H54 (cell line): ENCODE measurements at regions not wholly inside any gene's neighbourhood (a gene's known extent, or its start where the extent isn't known, plus 50 kb on each side); places are given as distances from the start of the nearest gene placed in this dataset.
A peak's percentile ranks its signal among the peaks of the same experiment; 100 is the strongest.
"Not testable (repeated sequence)": the region's sequence is repeated elsewhere in the genome, so short reads cannot be mapped to it uniquely, and the experiment has no call there.

Source experiments
- DNase-seq: peaks from one replicate; pipeline ENCODE4 v3.0.0; 2011; ENCODE audit warnings: low spot score, mixed read lengths; ENCODE audit not compliant: insufficient read length
- FAIRE-seq: peaks from 3 replicates; lab custom pipeline; 2011; peaks lifted over from hg19 to GRCh38; lab: Jason Lieb, UNC
- POLR2A ChIP-seq: IDR thresholded peaks from 2 replicates; pipeline ENCODE4 v1.6.1; 2011; ENCODE audit warnings: low read depth, mild to moderate bottlenecking, low read length

GRCh38 chr18:11500153-11501122 lies 109.0 kb upstream of the SLC35G4 start:
- no peak for TF ChIP-seq POLR2A
- FAIRE-seq (peak; percentile 96), DNase-seq (peak; percentile 63)

DNA sequence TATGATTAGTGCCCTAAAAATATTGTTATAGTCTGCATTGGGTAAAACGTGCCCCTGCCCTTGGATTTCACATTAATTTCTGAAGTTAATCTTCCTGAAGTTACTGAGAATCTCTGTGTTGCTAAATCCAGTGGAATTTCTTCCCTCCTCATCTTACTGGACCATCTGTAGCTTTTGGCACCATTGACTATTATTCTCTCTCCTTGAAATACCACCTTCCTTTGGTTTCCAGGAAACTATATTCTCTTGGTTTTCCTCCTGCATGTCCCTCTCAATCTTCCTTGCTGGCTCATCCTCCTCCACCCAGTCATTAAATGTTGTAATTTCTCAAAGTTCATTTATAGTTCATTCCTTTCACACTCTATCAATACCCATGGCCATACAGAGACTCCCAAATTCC lies 110.6 kb upstream of the SLC35G4 start:
- no peak for DNase-seq
- TF ChIP-seq POLR2A: no peak
- no peak for FAIRE-seq

DNA sequence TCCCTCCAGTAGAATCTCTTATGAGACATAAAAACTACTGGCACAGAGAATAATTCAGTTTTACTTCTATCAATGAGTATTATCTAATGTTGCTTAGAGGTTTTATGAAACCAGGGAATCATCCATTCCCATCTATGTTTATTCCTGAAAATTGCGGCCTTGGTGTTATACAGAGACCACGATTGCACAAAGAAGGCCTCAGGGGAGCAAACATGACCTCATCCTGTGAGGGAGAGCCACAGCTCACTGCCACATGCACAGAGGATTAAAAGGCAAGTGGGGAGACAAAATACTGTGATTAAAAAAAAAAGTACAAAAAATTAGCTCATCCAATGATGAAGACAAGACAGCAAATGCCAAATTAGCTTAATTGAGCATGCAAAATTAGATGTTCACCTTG lies 111.8 kb upstream of the SLC35G4 start:
- DNase-seq (no peak), FAIRE-seq (no peak)
- TF ChIP-seq POLR2A: no peak

DNA sequence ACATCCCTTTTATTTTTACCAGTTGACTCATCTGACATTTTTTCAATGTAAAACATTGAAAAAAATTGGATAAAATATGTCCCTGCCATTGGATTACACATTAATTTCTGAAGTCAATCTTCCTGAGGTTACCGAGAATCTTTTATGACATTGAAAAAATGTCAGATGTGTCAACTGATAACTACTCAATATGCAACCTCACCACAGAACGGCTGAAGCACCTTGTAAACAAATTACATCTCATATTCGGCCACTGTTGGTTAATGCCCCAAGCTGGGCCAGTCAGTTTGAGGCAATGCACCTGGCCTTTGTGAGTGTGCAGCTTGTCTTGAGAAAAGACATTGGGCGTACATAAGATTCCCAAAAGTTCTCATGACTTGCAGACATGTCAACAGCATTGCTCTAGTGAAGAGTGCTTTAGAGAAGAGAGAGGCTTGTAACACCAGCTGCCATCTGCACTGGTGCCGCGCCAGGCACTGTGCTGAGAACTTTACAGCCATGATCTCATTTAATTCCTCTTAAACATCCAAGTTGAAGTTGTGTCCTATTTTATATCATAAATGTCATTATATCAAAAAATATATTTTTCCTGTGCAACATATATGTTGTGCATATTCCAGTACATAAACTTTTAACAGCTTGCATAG lies 112.7 kb upstream of the SLC35G4 start:
- TF ChIP-seq POLR2A: no peak
- no peak for DNase-seq
- FAIRE-seq: no peak

GRCh38 chr18:11495441-11495840 lies 114.0 kb upstream of the SLC35G4 start:
- DNase-seq (no peak), FAIRE-seq (no peak)
- no peak for TF ChIP-seq POLR2A

GRCh38 chr18:11494107-11494506 lies 115.3 kb upstream of the SLC35G4 start:
- TF ChIP-seq POLR2A: no peak
- FAIRE-seq: peak; percentile 65
- DNase-seq: no peak

- no peak for FAIRE-seq
- DNase-seq: no peak
- TF ChIP-seq POLR2A: no peak
Observed at GRCh38 chr18:11489266-11489899, 120.0 kb upstream of the SLC35G4 start.

GRCh38 chr18:11488175-11488574 lies 121.2 kb upstream of the SLC35G4 start:
- DNase-seq (no peak), FAIRE-seq (no peak)
- TF ChIP-seq POLR2A: no peak

DNA sequence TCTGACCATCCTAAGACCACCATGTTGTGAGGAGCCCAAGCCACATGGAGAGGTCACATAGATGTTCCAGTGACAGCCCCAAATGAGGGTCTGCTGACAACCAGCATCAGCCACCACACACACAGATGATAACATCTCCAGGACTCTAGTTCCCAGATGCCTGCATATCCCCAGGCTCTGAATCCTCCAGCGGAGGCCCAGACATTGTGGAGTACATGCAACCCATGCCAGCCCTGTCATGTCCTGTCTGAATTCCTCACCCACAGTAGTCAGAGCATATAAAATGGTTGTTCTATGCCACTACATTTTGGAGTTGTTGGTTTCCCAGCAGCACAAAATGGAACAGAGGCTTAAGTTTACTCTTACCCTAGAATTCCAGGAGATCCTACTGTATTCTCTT lies 122.0 kb upstream of the SLC35G4 start:
- DNase-seq (no peak), FAIRE-seq (no peak)
- no peak for TF ChIP-seq POLR2A

GRCh38 chr18:11482271-11482670 lies 127.1 kb upstream of the SLC35G4 start:
- no peak for TF ChIP-seq POLR2A
- FAIRE-seq (no peak), DNase-seq (no peak)

GRCh38 chr18:11480692-11481091 lies 128.7 kb upstream of the SLC35G4 start:
- TF ChIP-seq POLR2A: no peak
- DNase-seq: no peak
- no peak for FAIRE-seq

DNA sequence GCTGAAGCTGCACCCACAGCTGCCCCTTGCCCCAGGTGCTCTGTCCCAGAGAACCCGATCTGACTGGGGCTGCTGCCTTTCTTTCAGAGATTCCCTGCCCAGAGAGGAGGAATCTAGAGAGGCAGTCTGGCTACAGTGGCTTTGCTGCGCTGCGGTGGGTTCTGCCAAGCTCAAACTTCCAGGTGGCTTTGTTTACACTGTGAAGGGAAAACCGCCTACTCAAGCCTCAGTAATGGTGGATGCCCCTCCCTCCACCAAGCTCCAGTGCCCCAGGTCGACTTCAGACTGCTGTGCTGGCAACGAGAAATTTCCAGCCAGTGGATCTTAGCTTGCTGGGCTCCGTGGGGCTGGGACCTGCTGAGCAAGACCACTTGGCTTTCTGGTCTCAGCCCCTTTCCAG lies 130.4 kb upstream of the SLC35G4 start:
- FAIRE-seq, DNase-seq: not testable (repeated sequence)

DNA sequence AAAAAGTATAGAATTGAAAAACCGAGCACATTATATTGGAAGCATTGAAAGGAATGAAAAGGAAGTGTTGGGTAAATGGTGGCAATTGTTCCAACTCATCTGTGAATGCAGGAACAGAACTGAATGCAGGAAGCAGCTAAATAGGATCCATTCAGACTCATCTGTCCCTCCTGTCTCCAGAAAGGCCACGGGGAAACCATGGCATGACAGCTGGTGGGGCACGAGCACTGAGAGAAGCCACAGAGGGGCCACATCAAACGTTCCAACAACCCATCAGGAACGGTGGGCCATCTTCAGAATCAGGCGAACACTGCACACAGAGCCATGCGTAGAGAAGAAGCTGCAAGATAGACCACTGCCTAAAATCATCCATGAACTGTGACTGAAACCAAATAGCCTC lies 138.5 kb upstream of the SLC35G4 start:
- DNase-seq: no peak
- TF ChIP-seq POLR2A: no peak
- no peak for FAIRE-seq

GRCh38 chr18:11468617-11469016 lies 140.8 kb upstream of the SLC35G4 start:
- TF ChIP-seq POLR2A: no peak
- DNase-seq (no peak), FAIRE-seq (no peak)
